Coronary artery (tissue), 2 donors: ENCODE measurements at regions not wholly inside any gene's neighbourhood (a gene's known extent, or its start where the extent isn't known, plus 50 kb on each side); places are given as distances from the start of the nearest gene placed in this dataset.
"Not testable (repeated sequence)": the region's sequence is repeated elsewhere in the genome, so short reads cannot be mapped to it uniquely, and the experiment has no call there.

Experiments used
- DNase-seq: peaks from one replicate; pipeline ENCODE4 v3.0.0-alpha.2; 2017; ENCODE audit warnings: low spot score
- H3K27ac ChIP-seq, 2 donors: fragments of 200-600 bp; sonication (generic); one replicate each; pipeline ENCODE4 v1.5.1; 2016 to 2019
- H3K4me3 ChIP-seq: fragments of 200-600 bp; sonication (generic); 2 replicates; pipeline ENCODE4 v1.5.1; 2016; ENCODE audit warnings: mild to moderate bottlenecking, moderate library complexity
- CTCF ChIP-seq: fragments of 200-600 bp; sonication (generic); IDR thresholded peaks from one replicate; pipeline ENCODE4 v1.5.1; 2019; ENCODE audit warnings: antibody characterized with exemption

DNA sequence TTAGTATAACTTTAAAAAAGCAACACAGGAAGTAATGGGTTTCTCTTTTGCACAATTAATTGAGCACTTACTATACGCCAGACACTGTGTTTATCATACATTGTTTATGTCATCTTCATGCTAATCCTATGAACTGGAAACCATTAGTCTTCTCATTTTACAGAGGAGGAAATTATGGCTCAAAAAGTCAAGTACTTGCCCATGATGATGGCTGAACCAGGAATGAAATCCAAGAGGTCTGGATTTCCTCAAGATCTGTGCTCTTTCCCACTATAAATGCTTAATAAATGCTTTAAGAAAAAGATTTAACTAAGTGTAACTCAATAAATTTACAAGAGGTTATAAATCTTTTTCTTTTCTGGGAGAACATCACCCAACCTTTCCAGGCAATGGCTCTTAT, 303.7 kb upstream of the RRP15 start:
- no peak for TF ChIP-seq CTCF
- Histone ChIP-seq H3K27ac (no peak overlapping the region), H3K4me3 (no peak overlapping the region)
- DNase-seq: no peak

GRCh38 chr1:217982331-217983050, 302.6 kb upstream of the RRP15 start:
- no peak overlapping the region for H3K4me3 ChIP-seq
- no peak for TF ChIP-seq CTCF
- DNase-seq: no peak
- no peak overlapping the region for H3K27ac ChIP-seq

GRCh38 chr1:217983051-217983375, 302.1 kb upstream of the RRP15 start:
- no peak for TF ChIP-seq CTCF
- no peak for DNase-seq
- H3K27ac ChIP-seq: no peak overlapping the region
- no peak overlapping the region for H3K4me3 ChIP-seq

- no peak for DNase-seq
- Histone ChIP-seq H3K4me3 (no peak overlapping the region), H3K27ac (no peak overlapping the region)
- TF ChIP-seq CTCF: no peak
Measured at GRCh38 chr1:217985641-217986040, 299.5 kb upstream of the RRP15 start.

DNA sequence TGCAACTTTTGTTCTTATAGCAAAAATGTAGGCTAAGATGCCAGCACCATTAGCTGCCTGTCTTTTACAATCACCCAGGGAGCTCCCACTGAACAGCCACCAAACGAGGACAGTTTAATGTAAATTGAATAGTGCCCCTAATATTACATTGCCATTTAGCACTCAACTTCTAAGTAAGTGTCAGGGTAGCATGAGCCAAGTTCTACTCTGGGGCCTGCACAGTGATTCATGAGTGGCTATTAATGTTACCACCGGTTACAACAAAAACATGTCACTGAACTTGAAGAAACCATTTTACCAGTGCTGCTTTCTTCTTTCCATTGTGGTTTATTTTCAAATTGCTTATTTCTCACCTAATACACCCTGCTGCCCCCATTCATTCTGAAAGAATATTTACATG, 295.6 kb upstream of the RRP15 start:
- H3K4me3 ChIP-seq: no peak overlapping the region
- no peak for DNase-seq
- no peak for TF ChIP-seq CTCF
- no peak overlapping the region for H3K27ac ChIP-seq

DNA sequence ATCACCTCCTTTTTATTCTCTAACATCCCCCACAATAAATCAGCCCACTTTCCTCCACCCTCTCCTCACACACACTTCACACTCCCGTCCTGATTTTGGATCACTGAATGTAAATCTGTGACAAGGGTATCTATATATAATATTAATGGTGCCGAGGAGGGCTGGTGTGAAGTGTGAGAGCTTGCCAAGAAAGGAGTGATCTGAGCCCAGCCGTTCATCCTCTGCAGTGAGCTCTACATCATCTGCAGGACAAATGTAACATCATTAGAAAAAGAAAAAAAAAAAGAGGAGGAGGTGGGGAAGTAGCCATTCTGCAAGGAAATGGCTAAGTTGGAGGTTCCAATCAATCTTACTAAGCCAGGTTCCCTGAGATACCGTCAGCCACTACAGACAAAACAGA, 291.7 kb upstream of the RRP15 start:
- Histone ChIP-seq H3K4me3 (no peak overlapping the region), H3K27ac (no peak overlapping the region)
- no peak for DNase-seq
- TF ChIP-seq CTCF: no peak

DNA sequence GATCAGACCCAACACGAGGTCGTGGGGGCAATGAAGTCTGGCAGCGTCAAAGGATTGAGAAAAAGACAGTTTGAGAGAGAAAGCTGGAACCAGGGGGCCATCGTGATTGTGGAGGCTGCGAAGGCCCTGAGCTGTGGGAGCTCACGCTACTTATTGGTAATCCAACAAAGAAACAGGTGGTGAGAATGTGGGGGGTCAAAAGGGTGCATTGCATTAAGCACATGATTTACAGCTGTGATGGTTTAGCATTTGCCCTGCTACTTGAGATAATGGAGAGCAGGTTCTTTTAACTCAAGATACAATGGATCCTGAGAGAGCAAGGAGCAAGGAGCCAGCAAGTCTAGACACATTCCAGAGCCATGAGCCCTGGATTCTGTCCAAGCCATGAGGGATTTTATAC, 276.8 kb upstream of the RRP15 start:
- H3K27ac ChIP-seq, H3K4me3 ChIP-seq, DNase-seq: not testable (repeated sequence)

- DNase-seq, H3K4me3 ChIP-seq, H3K27ac ChIP-seq: not testable (repeated sequence)
Measured at GRCh38 chr1:218015106-218015505, 270.0 kb upstream of the RRP15 start.
